Keratinocyte (primary cell): ENCODE measurements at regions not wholly inside any gene's neighbourhood (a gene's known extent, or its start where the extent isn't known, plus 50 kb on each side); places are given as distances from the start of the nearest gene placed in this dataset.

Experiments used
- DNase-seq: peaks from one replicate; pipeline ENCODE4 v3.0.0-alpha.2; 2011; ENCODE audit warnings: low read depth, missing footprints, low spot score
- FAIRE-seq: peaks from 2 replicates; lab custom pipeline; 2011; peaks lifted over from hg19 to GRCh38; lab: Jason Lieb, UNC
- H2AFZ ChIP-seq: 2 replicates; pipeline ENCODE4 v1.6.0; 2012; ENCODE audit warnings: low read length, control low read depth, inconsistent platforms; ENCODE audit not compliant: control insufficient read depth
- H3K27ac ChIP-seq: 2 replicates; pipeline ENCODE4 v1.5.1; 2011; ENCODE audit warnings: low read length; ENCODE audit not compliant: control insufficient read depth, insufficient read depth
- H3K27me3 ChIP-seq: 3 replicates; pipeline ENCODE4 v1.6.0; 2011; ENCODE audit warnings: low read length; ENCODE audit not compliant: control insufficient read depth, insufficient read depth; ENCODE audit errors: extremely low read depth
- H3K36me3 ChIP-seq, 2 experiments: 2 replicates in 1 of 2; 3 replicates in 1 of 2; pipeline ENCODE4 v1.5.1; 2011; ENCODE audit warnings: low read length in 2 of 2, mild to moderate bottlenecking in 1 of 2; ENCODE audit not compliant: control insufficient read depth in 2 of 2, insufficient read depth in 2 of 2; ENCODE audit errors: extremely low read depth in 1 of 2
- H3K4me1 ChIP-seq: 3 replicates; pipeline ENCODE4 v1.5.1; 2011; ENCODE audit warnings: low read length; ENCODE audit not compliant: control insufficient read depth, insufficient read depth; ENCODE audit errors: extremely low read depth
- H3K4me2 ChIP-seq: 3 replicates; pipeline ENCODE4 v1.6.0; 2011; ENCODE audit warnings: low read depth, low read length; ENCODE audit not compliant: control insufficient read depth, insufficient read depth; ENCODE audit errors: extremely low read depth
- H3K4me3 ChIP-seq, 3 experiments: fragments of 200-600 bp in 1 of 3; sonication (generic) in 1 of 3; 2 replicates in 2 of 3; 3 replicates in 1 of 3; pipeline ENCODE4 v1.5.1; 2011 to 2016; ENCODE audit warnings: low read length in 3 of 3, mild to moderate bottlenecking in 3 of 3, control low read depth in 2 of 3, inconsistent platforms in 1 of 3, low read depth in 1 of 3, mixed read lengths in 1 of 3, mixed run types in 1 of 3, moderate library complexity in 1 of 3; ENCODE audit not compliant: control insufficient read depth in 2 of 3, insufficient read depth in 2 of 3; ENCODE audit errors: extremely low read depth in 1 of 3
- H3K79me2 ChIP-seq: 2 replicates; pipeline ENCODE4 v1.6.0; 2012; ENCODE audit warnings: low read length; ENCODE audit not compliant: control insufficient read depth, insufficient read depth
- H3K9ac ChIP-seq: 3 replicates; pipeline ENCODE4 v1.6.0; 2011; ENCODE audit warnings: low read length; ENCODE audit not compliant: control insufficient read depth, insufficient read depth; ENCODE audit errors: extremely low read depth
- H3K9me1 ChIP-seq: 3 replicates; pipeline ENCODE4 v1.6.0; 2011; ENCODE audit warnings: low read length; ENCODE audit not compliant: control insufficient read depth, insufficient read depth; ENCODE audit errors: extremely low read depth
- H3K9me3 ChIP-seq: 2 replicates; pipeline ENCODE4 v1.5.1; 2012; ENCODE audit warnings: low read depth, low read length; ENCODE audit not compliant: control insufficient read depth
- H4K20me1 ChIP-seq: 3 replicates; pipeline ENCODE4 v1.6.0; 2011; ENCODE audit warnings: low read length; ENCODE audit not compliant: control insufficient read depth, insufficient read depth; ENCODE audit errors: extremely low read depth
- EZH2 ChIP-seq: IDR thresholded peaks from one replicate; pipeline ENCODE4 v1.6.1; 2012; ENCODE audit warnings: inconsistent platforms, mild to moderate bottlenecking, low read length, moderate library complexity
- dilution Hi-C: fragments of 300-500 bp; cut with MboI; formaldehyde crosslinking; loops from one replicate; pipeline ENCODE4 v1.7.0; 2020; ENCODE audit warnings: low sequenced_read_pairs; ENCODE audit not compliant: extremely low pct_ligation_motif_present
- TF ChIP-seq, protein P1 (sequence below), 3 experiments: IDR thresholded peaks in 1 of 3; conservative IDR thresholded peaks in 1 of 3; optimal IDR thresholded peaks in 1 of 3; 2 replicates in 2 of 3; 3 replicates in 1 of 3; pipeline versions ENCODE3 to v1.5.1; 2011; ENCODE audit warnings: low read length in 3 of 3, mild to moderate bottlenecking in 3 of 3, moderate library complexity in 2 of 3, control low read depth in 1 of 3, inconsistent platforms in 1 of 3; ENCODE audit not compliant: insufficient read depth in 2 of 3; ENCODE audit errors: extremely low read depth in 1 of 3

DNA sequence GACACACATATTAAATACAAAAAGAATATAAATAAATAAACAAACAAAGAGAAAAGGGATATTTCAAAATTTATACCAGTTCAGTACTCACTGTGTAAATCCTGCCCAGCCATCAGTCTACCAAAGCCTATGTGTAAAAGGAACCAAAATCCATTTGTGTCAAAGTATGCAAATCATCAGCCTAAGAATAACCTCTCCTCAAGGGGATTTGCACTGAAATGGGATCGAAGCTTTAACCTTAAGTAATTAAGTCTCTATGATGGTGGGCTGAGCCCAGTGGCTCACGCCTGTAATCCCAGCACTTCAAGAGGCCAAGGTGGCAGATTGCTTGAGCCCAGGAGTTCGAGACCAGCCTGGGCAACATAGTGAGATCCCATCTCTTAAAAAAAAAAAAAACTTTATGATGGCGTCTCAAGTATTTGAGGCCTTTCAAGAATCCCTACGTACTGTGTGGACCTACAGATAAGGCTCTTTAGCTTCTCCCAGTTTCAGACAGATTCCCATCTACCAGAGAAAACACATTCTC is 57.8 kb upstream of the METAP2 start:
- Histone ChIP-seq H3K79me2 (no peaks in the 10 kb centered on the region), H3K4me1 (no peaks in the 10 kb centered on the region), H4K20me1 (no peaks in the 10 kb centered on the region), H3K9me1 (no peaks in the 10 kb centered on the region), H3K4me2 (no peak overlapping the region), H3K27me3 (no peaks in the 10 kb centered on the region), H3K27ac (no peak overlapping the region), H2AFZ (no peak overlapping the region), H3K9me3 (no peaks in the 10 kb centered on the region), H3K9ac (no peak overlapping the region), H3K4me3 (no peak overlapping the region), H3K36me3 (no peaks in the 10 kb centered on the region)
- no peak for DNase-seq
- no peak for FAIRE-seq
- dilution Hi-C loops, result no loop called here
- TF ChIP-seq, protein P1, sequence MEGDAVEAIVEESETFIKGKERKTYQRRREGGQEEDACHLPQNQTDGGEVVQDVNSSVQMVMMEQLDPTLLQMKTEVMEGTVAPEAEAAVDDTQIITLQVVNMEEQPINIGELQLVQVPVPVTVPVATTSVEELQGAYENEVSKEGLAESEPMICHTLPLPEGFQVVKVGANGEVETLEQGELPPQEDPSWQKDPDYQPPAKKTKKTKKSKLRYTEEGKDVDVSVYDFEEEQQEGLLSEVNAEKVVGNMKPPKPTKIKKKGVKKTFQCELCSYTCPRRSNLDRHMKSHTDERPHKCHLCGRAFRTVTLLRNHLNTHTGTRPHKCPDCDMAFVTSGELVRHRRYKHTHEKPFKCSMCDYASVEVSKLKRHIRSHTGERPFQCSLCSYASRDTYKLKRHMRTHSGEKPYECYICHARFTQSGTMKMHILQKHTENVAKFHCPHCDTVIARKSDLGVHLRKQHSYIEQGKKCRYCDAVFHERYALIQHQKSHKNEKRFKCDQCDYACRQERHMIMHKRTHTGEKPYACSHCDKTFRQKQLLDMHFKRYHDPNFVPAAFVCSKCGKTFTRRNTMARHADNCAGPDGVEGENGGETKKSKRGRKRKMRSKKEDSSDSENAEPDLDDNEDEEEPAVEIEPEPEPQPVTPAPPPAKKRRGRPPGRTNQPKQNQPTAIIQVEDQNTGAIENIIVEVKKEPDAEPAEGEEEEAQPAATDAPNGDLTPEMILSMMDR (optimal IDR thresholded peaks at IDR 0.05 in 1 of 3, IDR thresholded peaks at IDR 0.05 in 1 of 3, conservative IDR thresholded peaks at IDR 0.05 in 1 of 3; ENCODE audit: extremely low read depth in 1 of 3, insufficient read depth in 2 of 3, low read length in 3 of 3), result no peak
- TF ChIP-seq EZH2, result no peak

DNA sequence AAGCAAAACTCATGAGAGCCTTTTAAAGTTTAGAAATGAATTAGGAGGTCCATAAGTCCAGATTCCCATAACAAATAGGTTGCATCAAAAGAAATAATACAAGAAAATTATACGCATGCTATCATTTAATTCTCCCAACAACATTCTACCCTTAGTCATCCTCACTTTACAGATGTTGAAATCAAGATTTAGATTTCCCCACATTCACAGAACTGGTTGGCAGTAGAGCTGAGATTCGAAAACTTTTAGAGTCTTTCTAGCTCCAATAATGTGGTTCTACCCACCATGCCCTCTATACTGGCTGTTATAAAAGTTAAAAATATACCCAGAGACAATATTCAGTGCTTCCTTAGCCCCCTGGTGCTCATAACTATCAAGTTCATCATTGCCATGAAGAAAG is 56.6 kb upstream of the METAP2 start:
- Histone ChIP-seq H3K4me2 (no peak overlapping the region), H3K4me3 (no peak overlapping the region), H3K9ac (no peak overlapping the region), H3K36me3 (no peaks in the 10 kb centered on the region), H4K20me1 (no peaks in the 10 kb centered on the region), H3K9me3 (no peaks in the 10 kb centered on the region), H3K79me2 (no peaks in the 10 kb centered on the region), H3K27ac (no peak overlapping the region), H3K9me1 (no peaks in the 10 kb centered on the region), H3K27me3 (no peaks in the 10 kb centered on the region), H2AFZ (no peak overlapping the region), H3K4me1 (no peaks in the 10 kb centered on the region)
- no peak for FAIRE-seq
- TF ChIP-seq, protein P1 (optimal IDR thresholded peaks at IDR 0.05 in 1 of 3, IDR thresholded peaks at IDR 0.05 in 1 of 3, conservative IDR thresholded peaks at IDR 0.05 in 1 of 3; ENCODE audit: extremely low read depth in 1 of 3, insufficient read depth in 2 of 3, low read length in 3 of 3), result no peak
- DNase-seq, result no peak
- dilution Hi-C loops, result no loop called here
